Naive thymus-derived CD4-positive, alpha-beta T cell (primary cell): ENCODE measurements at regions not wholly inside any gene's neighbourhood (a gene's known extent, or its start where the extent isn't known, plus 50 kb on each side); places are given as distances from the start of the nearest gene placed in this dataset.

Experiments used
- ATAC-seq: fragments of 150-1000 bp; cut with Tn5 transposase; 2 replicates; pipeline ENCODE4 v1.10.0; 2021; ENCODE audit warnings: mild to moderate bottlenecking, moderate library complexity
- CTCF ChIA-PET: fragments of 350-600 bp; sonication (Branson Sonifier 250); formaldehyde crosslinking; loops from one replicate; lab custom pipeline; 2021; ENCODE audit warnings: antibody characterized with exemption; lab: Charles Lee
- POLR2A ChIA-PET: fragments of 350-600 bp; sonication (Branson Sonifier 250); formaldehyde crosslinking; loops from one replicate; lab custom pipeline; 2021; ENCODE audit warnings: antibody characterized with exemption, inconsistent platforms; lab: Charles Lee
- DNase-seq, 9 donors: peaks; one replicate each; pipeline versions ENCODE4 v3.0.0 to v3.0.0-alpha.2; 2020 to 2022; ENCODE audit warnings: mixed read lengths in 1 of 9
- H3K27ac ChIP-seq: one replicate; pipeline ENCODE4 v1.7.0; 2013; ENCODE audit warnings: mild to moderate bottlenecking, low read depth, low read length, moderate library complexity
- H3K27me3 ChIP-seq, 2 donors: one replicate each; pipeline ENCODE4 v1.7.0; 2013; ENCODE audit warnings: low read length in 2 of 2, mild to moderate bottlenecking in 2 of 2, moderate library complexity in 2 of 2; ENCODE audit not compliant: control insufficient read depth in 2 of 2, insufficient read depth in 2 of 2
- H3K36me3 ChIP-seq, 3 experiments: 1 replicate in 2 of 3; 2 replicates in 1 of 3; pipeline ENCODE4 v1.7.0; 2013; ENCODE audit warnings: low read length in 3 of 3, mild to moderate bottlenecking in 3 of 3, moderate library complexity in 1 of 3; ENCODE audit not compliant: insufficient read depth in 3 of 3, control insufficient read depth in 2 of 3
- H3K4me1 ChIP-seq, 2 donors: one replicate each; pipeline ENCODE4 v1.7.0; 2013; ENCODE audit warnings: low read length in 2 of 2, mild to moderate bottlenecking in 2 of 2, moderate library complexity in 1 of 2; ENCODE audit not compliant: control insufficient read depth in 2 of 2, insufficient read depth in 2 of 2
- H3K4me3 ChIP-seq: 2 replicates; pipeline ENCODE4 v1.7.0; 2013; ENCODE audit warnings: mild to moderate bottlenecking, low read length
- H3K9me3 ChIP-seq, 3 experiments: 1 replicate in 2 of 3; 2 replicates in 1 of 3; pipeline ENCODE4 v1.7.0; 2013; ENCODE audit warnings: low read length in 3 of 3; ENCODE audit not compliant: control insufficient read depth in 2 of 3
- H3K27ac Mint-ChIP-seq, 9 donors: one replicate each; pipeline ENCODE4 v1.8.0; 2020 to 2022; ENCODE audit warnings: mixed read lengths in 9 of 9, mild to moderate bottlenecking in 8 of 9, moderate library complexity in 5 of 9, inconsistent platforms in 2 of 9
- H3K27me3 Mint-ChIP-seq, 5 donors: one replicate each; pipeline ENCODE4 v1.8.0; 2021 to 2022; ENCODE audit warnings: mixed read lengths in 5 of 5, mild to moderate bottlenecking in 1 of 5
- H3K36me3 Mint-ChIP-seq, 5 donors: one replicate each; pipeline ENCODE4 v1.8.0; 2020 to 2022; ENCODE audit warnings: mixed read lengths in 5 of 5, mild to moderate bottlenecking in 3 of 5, inconsistent platforms in 1 of 5
- H3K4me1 Mint-ChIP-seq, 7 donors: one replicate each; pipeline ENCODE4 v1.8.0; 2020 to 2022; ENCODE audit warnings: mixed read lengths in 7 of 7, mild to moderate bottlenecking in 3 of 7, inconsistent platforms in 1 of 7
- H3K4me3 Mint-ChIP-seq, 10 donors: one replicate each; pipeline ENCODE4 v1.8.0; 2020 to 2022; ENCODE audit warnings: mild to moderate bottlenecking in 10 of 10, mixed read lengths in 10 of 10, moderate library complexity in 6 of 10, inconsistent platforms in 2 of 10
- H3K9me3 Mint-ChIP-seq, 11 donors: one replicate each; pipeline ENCODE4 v1.8.0; 2020 to 2022; ENCODE audit warnings: mixed read lengths in 11 of 11, mild to moderate bottlenecking in 4 of 11, inconsistent platforms in 1 of 11, moderate library complexity in 1 of 11
- intact Hi-C, 2 donors: fragments of 100-400 bp; cut with micrococcal nuclease; formaldehyde crosslinking; loops; one replicate each; pipeline ENCODE4 v1.15.1; 2023

DNA sequence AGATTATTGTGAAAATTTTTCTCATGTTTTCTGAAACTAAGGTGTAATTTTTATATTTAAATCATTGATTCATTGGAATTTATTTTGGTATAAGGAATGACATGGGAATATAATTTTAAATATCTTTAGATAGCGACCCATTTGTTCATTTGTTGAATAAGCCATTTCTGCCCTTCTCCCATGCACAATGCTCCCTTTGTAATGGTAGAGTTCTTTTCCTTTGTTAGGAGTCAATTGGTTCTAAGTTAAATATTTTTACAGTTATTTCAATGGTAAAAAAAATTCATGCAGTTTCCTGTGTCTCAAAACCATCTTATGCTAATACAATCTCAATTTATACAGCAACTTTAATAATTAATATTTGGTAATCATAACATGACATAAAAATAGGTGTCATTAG, 218.8 kb upstream of the C11orf87 start:
- intact Hi-C loops: no loop called here
- H3K4me1 Mint-ChIP-seq: no peaks in the 10 kb centered on the region
- ChIA-PET CTCF (no interaction called here), POLR2A (no interaction called here)
- peaks cover 0 to 14% (median 7%) of the 10 kb centered on the region in 11 donors for H3K9me3 Mint-ChIP-seq
- no peaks in the 10 kb centered on the region for H3K36me3 Mint-ChIP-seq
- H3K4me3 Mint-ChIP-seq: no peak overlapping the region
- H3K4me1 ChIP-seq: no peaks in the 10 kb centered on the region
- no peaks in the 10 kb centered on the region for H3K36me3 ChIP-seq
- H3K27ac ChIP-seq: no peak overlapping the region
- ATAC-seq (no peak), DNase-seq (no peak)
- H3K27me3 Mint-ChIP-seq: peaks cover 0 to 3% (median 0%) of the 10 kb centered on the region in 5 donors
- H3K9me3 ChIP-seq: no peaks in the 10 kb centered on the region
- H3K27ac Mint-ChIP-seq: no peak overlapping the region
- H3K4me3 ChIP-seq: no peak overlapping the region
- no peaks in the 10 kb centered on the region for H3K27me3 ChIP-seq

GRCh38 chr11:109205312-109205711, 216.7 kb upstream of the C11orf87 start:
- Mint-ChIP-seq H3K4me1 (no peaks in the 10 kb centered on the region), H3K36me3 (no peaks in the 10 kb centered on the region), H3K27ac (no peak overlapping the region), H3K4me3 (no peak overlapping the region), H3K9me3 (peaks cover 0 to 18% (median 9%) of the 10 kb centered on the region in 11 donors), H3K27me3 (peaks cover 0 to 3% (median 0%) of the 10 kb centered on the region in 5 donors)
- POLR2A ChIA-PET: no interaction called here
- Histone ChIP-seq H3K9me3 (no peaks in the 10 kb centered on the region), H3K27ac (no peak overlapping the region), H3K4me3 (no peak overlapping the region), H3K4me1 (no peaks in the 10 kb centered on the region), H3K27me3 (no peaks in the 10 kb centered on the region), H3K36me3 (no peaks in the 10 kb centered on the region)
- ATAC-seq (no peak), DNase-seq (no peak)
- intact Hi-C loops: no loop called here
- CTCF ChIA-PET: interaction anchor here (0.6 kb wide), 1 partner anchor 13 kb away, joined by 5 read pairs; no protein-coding TSS in a partner anchor

GRCh38 chr11:109208121-109208520, 213.9 kb upstream of the C11orf87 start:
- H3K9me3 ChIP-seq: no peaks in the 10 kb centered on the region
- no peak for ATAC-seq
- intact Hi-C loops: no loop called here
- ChIA-PET CTCF (no interaction called here), POLR2A (no interaction called here)
- H3K27me3 ChIP-seq: no peaks in the 10 kb centered on the region
- H3K4me1 ChIP-seq: no peaks in the 10 kb centered on the region
- H3K36me3 ChIP-seq: no peaks in the 10 kb centered on the region
- no peaks in the 10 kb centered on the region for H3K36me3 Mint-ChIP-seq
- H3K27me3 Mint-ChIP-seq: no peaks in the 10 kb centered on the region
- no peak overlapping the region for H3K27ac ChIP-seq
- DNase-seq: no peak
- no peak overlapping the region for H3K4me3 Mint-ChIP-seq
- no peak overlapping the region for H3K27ac Mint-ChIP-seq
- H3K9me3 Mint-ChIP-seq: peaks cover 0 to 21% (median 8%) of the 10 kb centered on the region in 11 donors
- no peaks in the 10 kb centered on the region for H3K4me1 Mint-ChIP-seq
- no peak overlapping the region for H3K4me3 ChIP-seq

GRCh38 chr11:109209572-109209971, 212.4 kb upstream of the C11orf87 start:
- ChIA-PET POLR2A (no interaction called here), CTCF (no interaction called here)
- Mint-ChIP-seq H3K9me3 (peaks cover 0 to 21% (median 8%) of the 10 kb centered on the region in 11 donors), H3K27ac (no peak overlapping the region), H3K4me1 (no peaks in the 10 kb centered on the region), H3K27me3 (no peaks in the 10 kb centered on the region), H3K36me3 (no peaks in the 10 kb centered on the region), H3K4me3 (no peak overlapping the region)
- Histone ChIP-seq H3K4me3 (no peak overlapping the region), H3K9me3 (no peaks in the 10 kb centered on the region), H3K27me3 (no peaks in the 10 kb centered on the region), H3K27ac (no peak overlapping the region), H3K36me3 (no peaks in the 10 kb centered on the region), H3K4me1 (no peaks in the 10 kb centered on the region)
- intact Hi-C loops: no loop called here
- ATAC-seq (no peak), DNase-seq (no peak)

- ChIA-PET CTCF (no interaction called here), POLR2A (no interaction called here)
- Histone ChIP-seq H3K4me1 (no peaks in the 10 kb centered on the region), H3K36me3 (no peaks in the 10 kb centered on the region), H3K4me3 (no peak overlapping the region), H3K27me3 (no peaks in the 10 kb centered on the region), H3K27ac (no peak overlapping the region), H3K9me3 (no peaks in the 10 kb centered on the region)
- intact Hi-C loops: no loop called here
- H3K27ac Mint-ChIP-seq: no peak overlapping the region
- H3K9me3 Mint-ChIP-seq: peaks cover 0 to 23% (median 14%) of the 10 kb centered on the region in 11 donors
- no peaks in the 10 kb centered on the region for H3K4me1 Mint-ChIP-seq
- H3K27me3 Mint-ChIP-seq: peaks cover 0 to 11% (median 0%) of the 10 kb centered on the region in 5 donors
- H3K4me3 Mint-ChIP-seq: no peak overlapping the region
- DNase-seq (no peak), ATAC-seq (no peak)
- peaks cover 0 to 6% (median 0%) of the 10 kb centered on the region in 5 donors for H3K36me3 Mint-ChIP-seq
These were observed 200.8 kb upstream of the C11orf87 start for GRCh38 chr11:109221190-109221589.

DNA sequence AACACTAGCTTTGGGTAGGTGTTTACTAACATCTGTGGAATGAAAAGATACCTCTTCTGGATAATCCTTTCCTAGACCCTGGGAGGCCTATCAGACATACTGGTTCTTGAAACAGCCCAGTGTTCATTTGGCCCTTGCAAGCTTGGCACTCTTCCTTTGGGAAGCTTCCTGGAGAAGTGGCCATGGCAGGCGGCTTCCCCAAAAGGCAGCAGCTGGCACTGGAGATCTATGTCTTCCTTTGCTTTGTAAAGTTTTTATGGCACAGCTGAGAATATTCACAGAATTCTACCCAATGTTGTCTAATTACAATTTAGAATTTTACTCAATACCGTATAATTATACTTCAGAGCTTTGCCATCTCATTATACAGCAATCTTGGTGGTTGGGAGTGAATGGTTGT, 199.2 kb upstream of the C11orf87 start:
- Histone ChIP-seq H3K4me1 (no peaks in the 10 kb centered on the region), H3K27me3 (no peaks in the 10 kb centered on the region), H3K9me3 (no peaks in the 10 kb centered on the region), H3K4me3 (no peak overlapping the region), H3K27ac (no peak overlapping the region), H3K36me3 (no peaks in the 10 kb centered on the region)
- Mint-ChIP-seq H3K36me3 (peaks cover 0 to 6% (median 0%) of the 10 kb centered on the region in 5 donors), H3K27me3 (peaks cover 0 to 11% (median 0%) of the 10 kb centered on the region in 5 donors), H3K9me3 (peaks cover 0 to 30% (median 11%) of the 10 kb centered on the region in 11 donors), H3K27ac (no peak overlapping the region), H3K4me3 (no peak overlapping the region), H3K4me1 (no peaks in the 10 kb centered on the region)
- no peak for ATAC-seq
- CTCF ChIA-PET: no interaction called here
- DNase-seq: no peak
- POLR2A ChIA-PET: no interaction called here
- intact Hi-C loops: no loop called here

GRCh38 chr11:109223451-109223850, 198.5 kb upstream of the C11orf87 start:
- no peak overlapping the region for H3K27ac ChIP-seq
- intact Hi-C loops: no loop called here
- no peaks in the 10 kb centered on the region for H3K36me3 ChIP-seq
- Mint-ChIP-seq H3K4me1 (no peaks in the 10 kb centered on the region), H3K4me3 (no peak overlapping the region), H3K36me3 (peaks cover 0 to 6% (median 0%) of the 10 kb centered on the region in 5 donors), H3K27me3 (peaks cover 0 to 11% (median 0%) of the 10 kb centered on the region in 5 donors), H3K27ac (no peak overlapping the region), H3K9me3 (peaks cover 0 to 28% (median 11%) of the 10 kb centered on the region in 11 donors)
- H3K9me3 ChIP-seq: no peaks in the 10 kb centered on the region
- POLR2A ChIA-PET: no interaction called here
- H3K4me3 ChIP-seq: no peak overlapping the region
- CTCF ChIA-PET: no interaction called here
- H3K27me3 ChIP-seq: no peaks in the 10 kb centered on the region
- DNase-seq (no peak), ATAC-seq (no peak)
- no peaks in the 10 kb centered on the region for H3K4me1 ChIP-seq
